Loucy (cell line): ENCODE measurements at regions not wholly inside any gene's neighbourhood (a gene's known extent, or its start where the extent isn't known, plus 50 kb on each side); places are given as distances from the start of the nearest gene placed in this dataset.

ENCODE experiments used
- H2AFZ ChIP-seq: fragments of 200-600 bp; sonication (generic); 2 replicates; pipeline ENCODE4 v1.6.0; 2016; ENCODE audit warnings: antibody characterized with exemption, mild to moderate bottlenecking, low read length, moderate library complexity
- H3F3A ChIP-seq: fragments of 200-600 bp; 2 replicates; pipeline ENCODE4 v1.6.0; 2016; ENCODE audit warnings: antibody characterized with exemption, low read depth, mild to moderate bottlenecking
- H3K27me3 ChIP-seq: fragments of 200-600 bp; sonication (generic); 2 replicates; pipeline ENCODE4 v1.6.1; 2014; ENCODE audit warnings: low read length, mild to moderate bottlenecking; ENCODE audit not compliant: insufficient read depth, poor library complexity, severe bottlenecking
- H3K36me3 ChIP-seq: fragments of 200-600 bp; sonication (generic); 2 replicates; pipeline ENCODE4 v1.6.1; 2016; ENCODE audit warnings: low read length; ENCODE audit not compliant: insufficient read depth
- H3K4me1 ChIP-seq: fragments of 200-600 bp; sonication (generic); 2 replicates; pipeline ENCODE4 v1.5.1; 2014; ENCODE audit warnings: low read length, mild to moderate bottlenecking; ENCODE audit not compliant: insufficient read depth, poor library complexity, severe bottlenecking
- H3K4me2 ChIP-seq: fragments of 200-600 bp; sonication (generic); 2 replicates; pipeline ENCODE4 v1.6.0; 2014; ENCODE audit warnings: antibody characterized with exemption, low read length, low read depth, mild to moderate bottlenecking; ENCODE audit not compliant: poor library complexity, severe bottlenecking
- H3K4me3 ChIP-seq: fragments of 200-600 bp; sonication (generic); 2 replicates; pipeline ENCODE4 v1.5.1; 2014; ENCODE audit warnings: low read length, mild to moderate bottlenecking, mixed read lengths; ENCODE audit not compliant: poor library complexity, severe bottlenecking
- H3K79me2 ChIP-seq: fragments of 200-600 bp; sonication (generic); 2 replicates; pipeline ENCODE4 v1.6.1; 2014; ENCODE audit warnings: low read length; ENCODE audit not compliant: insufficient read depth
- H3K9ac ChIP-seq: fragments of 200-600 bp; sonication (generic); 2 replicates; pipeline ENCODE4 v1.6.0; 2014; ENCODE audit warnings: mild to moderate bottlenecking, low read depth, low read length, moderate library complexity; ENCODE audit not compliant: poor library complexity, severe bottlenecking
- H3K9me2 ChIP-seq: fragments of 200-600 bp; sonication (generic); replicated peaks from 2 replicates; pipeline ENCODE4 v1.6.1; 2016; ENCODE audit warnings: low read depth, low read length, mixed read lengths
- H3K9me3 ChIP-seq: fragments of 200-600 bp; sonication (generic); 2 replicates; pipeline ENCODE4 v1.6.1; 2014; ENCODE audit warnings: mild to moderate bottlenecking, antibody characterized with exemption, low read length, low read depth; ENCODE audit not compliant: insufficient read depth
- H4K20me1 ChIP-seq: fragments of 200-600 bp; sonication (generic); 2 replicates; pipeline ENCODE4 v1.6.0; 2014; ENCODE audit warnings: antibody characterized with exemption, low read length, mild to moderate bottlenecking; ENCODE audit not compliant: insufficient read depth, poor library complexity, severe bottlenecking
- EZH2phosphoT487 ChIP-seq: fragments of 200-600 bp; IDR thresholded peaks from 2 replicates; pipeline ENCODE4 v1.6.1; 2018; ENCODE audit warnings: antibody characterized with exemption, mild to moderate bottlenecking, moderate library complexity, borderline replicate concordance
- TF ChIP-seq, protein P1 (sequence below): fragments of 200-600 bp; sonication (generic); conservative IDR thresholded peaks from 2 replicates; pipeline ENCODE4 v1.5.1; 2014; ENCODE audit warnings: mild to moderate bottlenecking, antibody characterized with exemption, low read length

DNA sequence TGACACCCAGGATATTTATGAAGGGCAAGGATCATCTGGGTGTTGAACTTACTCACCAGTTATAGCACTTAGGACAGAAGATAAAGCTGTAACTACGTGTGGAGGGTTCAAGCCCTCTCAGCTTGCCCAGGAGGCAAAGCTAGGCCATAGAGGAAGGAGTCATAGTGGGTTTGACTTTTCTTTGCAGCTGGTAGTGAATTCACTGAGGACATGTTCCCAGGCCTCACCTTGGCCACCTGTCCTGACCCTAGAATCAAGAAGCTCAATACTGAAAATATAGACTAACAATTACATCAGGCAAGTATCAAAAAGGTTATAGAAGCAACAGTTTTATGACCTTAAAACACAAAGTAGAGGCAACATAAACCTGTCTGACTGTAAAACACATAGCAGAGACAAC, 1207.7 kb downstream of the SLITRK1 start:
- no peaks in the 10 kb centered on the region for H3K27me3 ChIP-seq
- H3K9me3 ChIP-seq, result no peaks in the 10 kb centered on the region
- H3K4me1 ChIP-seq, result no peaks in the 10 kb centered on the region
- H3F3A ChIP-seq, result no peaks in the 10 kb centered on the region
- no peaks in the 10 kb centered on the region for H3K9me2 ChIP-seq
- no peak overlapping the region for H2AFZ ChIP-seq
- H4K20me1 ChIP-seq, result no peaks in the 10 kb centered on the region
- no peak overlapping the region for H3K4me2 ChIP-seq
- H3K9ac ChIP-seq, result no peak overlapping the region
- H3K36me3 ChIP-seq, result no peaks in the 10 kb centered on the region
- no peak overlapping the region for H3K4me3 ChIP-seq
- H3K79me2 ChIP-seq, result no peaks in the 10 kb centered on the region
- TF ChIP-seq, protein P1, sequence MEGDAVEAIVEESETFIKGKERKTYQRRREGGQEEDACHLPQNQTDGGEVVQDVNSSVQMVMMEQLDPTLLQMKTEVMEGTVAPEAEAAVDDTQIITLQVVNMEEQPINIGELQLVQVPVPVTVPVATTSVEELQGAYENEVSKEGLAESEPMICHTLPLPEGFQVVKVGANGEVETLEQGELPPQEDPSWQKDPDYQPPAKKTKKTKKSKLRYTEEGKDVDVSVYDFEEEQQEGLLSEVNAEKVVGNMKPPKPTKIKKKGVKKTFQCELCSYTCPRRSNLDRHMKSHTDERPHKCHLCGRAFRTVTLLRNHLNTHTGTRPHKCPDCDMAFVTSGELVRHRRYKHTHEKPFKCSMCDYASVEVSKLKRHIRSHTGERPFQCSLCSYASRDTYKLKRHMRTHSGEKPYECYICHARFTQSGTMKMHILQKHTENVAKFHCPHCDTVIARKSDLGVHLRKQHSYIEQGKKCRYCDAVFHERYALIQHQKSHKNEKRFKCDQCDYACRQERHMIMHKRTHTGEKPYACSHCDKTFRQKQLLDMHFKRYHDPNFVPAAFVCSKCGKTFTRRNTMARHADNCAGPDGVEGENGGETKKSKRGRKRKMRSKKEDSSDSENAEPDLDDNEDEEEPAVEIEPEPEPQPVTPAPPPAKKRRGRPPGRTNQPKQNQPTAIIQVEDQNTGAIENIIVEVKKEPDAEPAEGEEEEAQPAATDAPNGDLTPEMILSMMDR, result no peak
- no peak for TF ChIP-seq EZH2phosphoT487

DNA sequence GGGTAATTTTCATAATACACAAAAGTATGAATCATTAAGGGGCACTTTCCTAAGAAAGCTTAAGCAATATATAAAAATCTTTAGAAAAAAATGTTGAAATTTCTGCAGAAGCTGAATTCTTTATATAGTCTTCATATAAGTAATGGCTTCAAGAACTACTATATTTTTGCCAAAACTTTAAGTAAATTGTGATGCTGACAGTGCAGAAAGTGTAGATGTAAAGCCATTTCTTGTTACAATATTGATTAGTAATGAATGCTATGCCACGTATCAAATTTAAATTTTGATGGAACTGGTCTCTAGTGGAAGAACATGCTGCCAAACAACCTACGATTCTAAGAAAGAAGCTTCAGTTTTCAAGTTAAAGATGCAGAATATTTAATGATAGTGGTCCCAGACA, 1210.0 kb downstream of the SLITRK1 start:
- Histone ChIP-seq H3F3A (no peaks in the 10 kb centered on the region), H3K27me3 (no peaks in the 10 kb centered on the region), H3K4me1 (no peaks in the 10 kb centered on the region), H2AFZ (no peak overlapping the region), H3K36me3 (no peaks in the 10 kb centered on the region), H3K79me2 (no peaks in the 10 kb centered on the region), H4K20me1 (no peaks in the 10 kb centered on the region), H3K9me2 (no peaks in the 10 kb centered on the region), H3K9ac (no peak overlapping the region), H3K9me3 (no peaks in the 10 kb centered on the region), H3K4me3 (no peak overlapping the region), H3K4me2 (no peak overlapping the region)
- no peak for TF ChIP-seq EZH2phosphoT487
- TF ChIP-seq, protein P1, result no peak

GRCh38 chr13:82664183-82664582, 1218.1 kb downstream of the SLITRK1 start:
- H4K20me1 ChIP-seq, result no peaks in the 10 kb centered on the region
- TF ChIP-seq, protein P1, result no peak
- no peak for TF ChIP-seq EZH2phosphoT487
- no peak overlapping the region for H2AFZ ChIP-seq
- no peaks in the 10 kb centered on the region for H3K27me3 ChIP-seq
- H3K36me3 ChIP-seq, result no peaks in the 10 kb centered on the region
- no peaks in the 10 kb centered on the region for H3F3A ChIP-seq
- H3K4me3 ChIP-seq, result no peak overlapping the region
- no peaks in the 10 kb centered on the region for H3K9me2 ChIP-seq
- H3K79me2 ChIP-seq, result no peaks in the 10 kb centered on the region
- H3K9ac ChIP-seq, result no peak overlapping the region
- H3K4me2 ChIP-seq, result no peak overlapping the region
- no peaks in the 10 kb centered on the region for H3K9me3 ChIP-seq
- no peaks in the 10 kb centered on the region for H3K4me1 ChIP-seq
